Thyroid gland (tissue), 4 donors: ENCODE measurements at regions not wholly inside any gene's neighbourhood (a gene's known extent, or its start where the extent isn't known, plus 50 kb on each side); places are given as distances from the start of the nearest gene placed in this dataset.

Source experiments
- CTCF ChIP-seq, 6 experiments: fragments of 200-600 bp in 3 of 6; fragments of 450-650 bp in 3 of 6; sonication (generic) in 3 of 6; IDR thresholded peaks; one replicate each; pipeline ENCODE4 v1.5.1; 2016 to 2019; ENCODE audit warnings: antibody characterized with exemption in 6 of 6, mild to moderate bottlenecking in 2 of 6, inconsistent platforms in 1 of 6, moderate library complexity in 1 of 6
- POLR2A ChIP-seq, 2 donors: fragments of 450-650 bp; IDR thresholded peaks; one replicate each; pipeline ENCODE4 v1.6.1; 2017; ENCODE audit warnings: antibody characterized with exemption in 2 of 2, mild to moderate bottlenecking in 2 of 2, moderate library complexity in 1 of 2

- no peak for TF ChIP-seq CTCF (IDR thresholded peaks at IDR 0.05)
- no peak for TF ChIP-seq POLR2A (IDR thresholded peaks at IDR 0.05)
Measured at GRCh38 chr6:14487625-14488024, 370.1 kb downstream of the CD83 start.
